Rectal smooth muscle tissue (tissue), 1 donor: ENCODE measurements at regions not wholly inside any gene's neighbourhood (a gene's known extent, or its start where the extent isn't known, plus 50 kb on each side); places are given as distances from the start of the nearest gene placed in this dataset.

Experiments used
- H3K27ac ChIP-seq: one replicate; pipeline ENCODE4 v1.7.0; 2013; ENCODE audit warnings: low read depth, low read length, inconsistent platforms
- H3K27me3 ChIP-seq: one replicate; pipeline ENCODE4 v1.7.0; 2013; ENCODE audit warnings: low read length; ENCODE audit not compliant: control insufficient read depth, insufficient read depth
- H3K36me3 ChIP-seq: one replicate; pipeline ENCODE4 v1.7.0; 2013; ENCODE audit warnings: low read length; ENCODE audit not compliant: control insufficient read depth, insufficient read depth
- H3K4me1 ChIP-seq: one replicate; pipeline ENCODE4 v1.7.0; 2013; ENCODE audit warnings: low read length; ENCODE audit not compliant: control insufficient read depth, insufficient read depth
- H3K4me3 ChIP-seq: one replicate; pipeline ENCODE4 v1.7.0; 2013; ENCODE audit warnings: low read length
- H3K9ac ChIP-seq: one replicate; pipeline ENCODE4 v1.7.0; 2013; ENCODE audit warnings: low read length

- Histone ChIP-seq H3K4me1 (peaks cover 30% of the 10 kb centered on the region), H3K27me3 (peaks cover 3% of the 10 kb centered on the region), H3K36me3 (no peaks in the 10 kb centered on the region), H3K27ac (no peak overlapping the region), H3K4me3 (no peak overlapping the region), H3K9ac (no peak overlapping the region)
Observed at GRCh38 chr7:153383781-153384180, 624.2 kb downstream of the ACTR3B start.

GRCh38 chr7:153385502-153385901 lies 626.0 kb downstream of the ACTR3B start:
- peaks cover 3% of the 10 kb centered on the region for H3K27me3 ChIP-seq
- peaks cover 30% of the 10 kb centered on the region for H3K4me1 ChIP-seq
- H3K36me3 ChIP-seq = no peaks in the 10 kb centered on the region
- no peak overlapping the region for H3K4me3 ChIP-seq
- H3K9ac ChIP-seq = no peak overlapping the region
- no peak overlapping the region for H3K27ac ChIP-seq

DNA sequence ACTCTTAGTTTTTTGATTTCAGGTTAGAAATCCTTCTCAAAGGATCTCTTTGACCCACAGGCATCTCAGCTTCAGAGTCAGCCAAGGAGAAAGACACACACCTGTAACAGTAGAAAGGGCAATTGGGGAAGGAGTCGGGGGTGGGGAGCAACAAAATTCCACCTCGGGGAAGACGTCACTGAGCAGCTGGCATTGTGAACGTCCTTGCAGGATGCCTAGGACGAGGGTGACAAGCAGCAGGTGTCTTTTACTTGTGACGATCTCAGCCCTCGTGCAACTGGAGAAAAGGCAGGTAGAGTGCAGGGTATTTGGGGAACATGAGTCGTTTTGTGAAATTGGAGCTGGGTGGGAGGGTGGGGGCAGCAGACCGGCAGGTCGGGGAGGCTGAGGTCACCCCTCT lies 627.0 kb downstream of the ACTR3B start:
- H3K27ac ChIP-seq = no peak overlapping the region
- peaks cover 3% of the 10 kb centered on the region for H3K27me3 ChIP-seq
- H3K9ac ChIP-seq = no peak overlapping the region
- H3K4me3 ChIP-seq = no peak overlapping the region
- no peaks in the 10 kb centered on the region for H3K36me3 ChIP-seq
- H3K4me1 ChIP-seq = peaks cover 26% of the 10 kb centered on the region

- Histone ChIP-seq H3K36me3 (no peaks in the 10 kb centered on the region), H3K4me3 (no peak overlapping the region), H3K4me1 (peaks cover 11% of the 10 kb centered on the region), H3K27me3 (peaks cover 3% of the 10 kb centered on the region), H3K9ac (no peak overlapping the region), H3K27ac (no peak overlapping the region)
Observed at GRCh38 chr7:153388611-153389010, 629.1 kb downstream of the ACTR3B start.

DNA sequence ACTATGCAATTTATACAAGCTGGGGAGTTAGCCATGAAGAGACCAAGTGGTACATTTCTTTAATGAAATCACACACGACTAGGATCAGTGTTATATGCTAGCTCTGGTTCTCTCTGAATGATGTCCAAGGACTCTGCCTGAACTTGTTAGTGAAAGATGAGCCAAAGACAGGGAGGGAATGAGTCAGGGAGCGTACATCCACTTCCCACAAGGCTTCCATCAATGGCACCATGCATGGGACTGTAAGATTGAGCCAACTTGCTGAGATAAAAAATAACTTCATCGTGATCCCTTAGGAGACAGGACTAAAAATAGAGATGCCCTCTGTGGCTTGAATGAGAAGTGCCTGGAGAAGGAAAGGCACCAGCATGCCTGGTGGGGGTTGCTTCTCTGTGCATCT lies 629.7 kb downstream of the ACTR3B start:
- no peak overlapping the region for H3K9ac ChIP-seq
- no peaks in the 10 kb centered on the region for H3K36me3 ChIP-seq
- H3K4me1 ChIP-seq = peaks cover 6% of the 10 kb centered on the region
- H3K27me3 ChIP-seq = peaks cover 3% of the 10 kb centered on the region
- H3K4me3 ChIP-seq = no peak overlapping the region
- no peak overlapping the region for H3K27ac ChIP-seq

GRCh38 chr7:153390955-153391354 lies 631.4 kb downstream of the ACTR3B start:
- Histone ChIP-seq H3K9ac (no peak overlapping the region), H3K27ac (no peak overlapping the region), H3K4me1 (no peaks in the 10 kb centered on the region), H3K36me3 (no peaks in the 10 kb centered on the region), H3K4me3 (no peak overlapping the region), H3K27me3 (peaks cover 3% of the 10 kb centered on the region)

DNA sequence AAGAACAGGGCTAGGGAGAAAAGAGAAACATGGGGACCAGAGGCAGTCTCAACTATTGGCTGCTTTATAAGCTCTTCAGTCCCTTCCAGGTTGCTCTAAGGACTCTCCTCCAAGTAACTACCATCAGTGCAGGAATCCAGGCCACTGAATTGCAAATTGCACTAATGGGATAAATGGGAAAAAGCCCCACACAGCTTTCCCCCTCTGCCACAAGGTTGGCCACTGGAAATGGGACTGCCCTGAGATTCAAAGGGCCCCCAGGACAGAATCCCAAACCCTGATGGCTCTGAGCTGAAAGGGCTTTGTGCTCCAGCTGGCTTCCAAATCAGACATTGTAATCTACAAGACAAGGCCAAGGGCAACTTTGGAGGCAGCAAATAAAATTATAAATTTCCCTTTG lies 633.2 kb downstream of the ACTR3B start:
- H3K9ac ChIP-seq = no peak overlapping the region
- H3K27me3 ChIP-seq = peaks cover under 1% of the 10 kb centered on the region
- no peaks in the 10 kb centered on the region for H3K36me3 ChIP-seq
- no peaks in the 10 kb centered on the region for H3K4me1 ChIP-seq
- H3K4me3 ChIP-seq = no peak overlapping the region
- no peak overlapping the region for H3K27ac ChIP-seq

DNA sequence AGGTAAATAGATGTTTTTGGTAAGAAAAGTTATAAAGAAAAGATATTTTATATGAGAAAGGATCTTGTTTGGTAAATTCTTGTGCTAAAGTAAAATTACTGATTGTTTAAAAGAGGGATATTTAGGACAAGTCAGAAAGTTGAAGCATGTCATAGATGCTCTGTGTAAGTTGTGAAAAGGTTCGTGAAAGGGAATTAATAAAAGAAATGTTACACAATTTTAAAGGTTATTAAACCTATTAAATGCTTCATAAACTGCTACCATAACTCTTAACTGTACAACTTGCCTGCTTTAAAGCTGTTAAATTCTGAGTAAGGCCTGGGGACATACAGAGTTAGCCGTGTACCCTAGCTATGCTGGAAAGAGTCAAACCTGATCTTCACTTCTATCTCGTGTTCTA lies 634.1 kb downstream of the ACTR3B start:
- Histone ChIP-seq H3K4me3 (no peak overlapping the region), H3K9ac (no peak overlapping the region), H3K36me3 (no peaks in the 10 kb centered on the region), H3K27me3 (no peaks in the 10 kb centered on the region), H3K4me1 (no peaks in the 10 kb centered on the region), H3K27ac (no peak overlapping the region)

DNA sequence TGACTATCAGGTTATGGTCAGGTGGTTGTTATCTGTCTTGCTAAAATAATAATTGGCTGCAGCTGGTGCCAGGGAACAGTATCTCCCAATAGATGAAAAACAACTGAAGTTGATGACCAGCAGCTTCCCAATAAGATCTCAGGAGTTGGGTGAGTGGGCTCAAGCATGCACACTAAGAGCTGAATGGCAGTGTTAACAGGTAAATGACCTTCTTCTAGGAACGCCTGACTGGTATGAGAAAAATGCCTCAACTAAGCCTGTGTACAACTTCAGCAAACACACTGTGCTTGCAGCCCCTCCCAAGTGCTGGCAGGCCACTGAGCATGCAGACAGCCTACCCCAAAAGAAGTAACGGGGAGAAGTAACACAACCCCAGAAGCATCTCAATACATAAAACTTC lies 636.9 kb downstream of the ACTR3B start:
- no peaks in the 10 kb centered on the region for H3K27me3 ChIP-seq
- no peaks in the 10 kb centered on the region for H3K36me3 ChIP-seq
- H3K27ac ChIP-seq = no peak overlapping the region
- no peaks in the 10 kb centered on the region for H3K4me1 ChIP-seq
- H3K9ac ChIP-seq = no peak overlapping the region
- no peak overlapping the region for H3K4me3 ChIP-seq

DNA sequence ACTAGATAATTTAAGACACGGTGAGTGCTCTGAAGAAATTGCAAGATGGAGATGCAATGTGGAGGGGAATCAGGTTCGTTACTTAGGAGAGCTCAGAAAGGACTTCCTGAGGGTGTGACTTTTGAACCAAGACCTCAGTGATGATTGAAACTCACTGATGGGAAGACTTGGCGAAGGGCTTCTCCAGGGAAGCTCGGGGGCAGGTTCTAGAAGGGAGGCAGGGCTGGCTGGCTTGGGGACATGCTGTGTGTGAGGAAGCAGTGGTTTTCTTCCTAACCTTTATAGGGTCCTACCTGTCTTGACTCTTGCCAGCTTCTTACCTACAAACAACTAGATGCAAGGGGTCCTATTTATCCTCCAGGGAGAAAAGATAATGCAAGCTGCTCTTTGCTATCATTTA lies 637.9 kb downstream of the ACTR3B start:
- no peaks in the 10 kb centered on the region for H3K36me3 ChIP-seq
- no peaks in the 10 kb centered on the region for H3K4me1 ChIP-seq
- H3K27ac ChIP-seq = no peak overlapping the region
- H3K4me3 ChIP-seq = no peak overlapping the region
- H3K9ac ChIP-seq = no peak overlapping the region
- no peaks in the 10 kb centered on the region for H3K27me3 ChIP-seq

DNA sequence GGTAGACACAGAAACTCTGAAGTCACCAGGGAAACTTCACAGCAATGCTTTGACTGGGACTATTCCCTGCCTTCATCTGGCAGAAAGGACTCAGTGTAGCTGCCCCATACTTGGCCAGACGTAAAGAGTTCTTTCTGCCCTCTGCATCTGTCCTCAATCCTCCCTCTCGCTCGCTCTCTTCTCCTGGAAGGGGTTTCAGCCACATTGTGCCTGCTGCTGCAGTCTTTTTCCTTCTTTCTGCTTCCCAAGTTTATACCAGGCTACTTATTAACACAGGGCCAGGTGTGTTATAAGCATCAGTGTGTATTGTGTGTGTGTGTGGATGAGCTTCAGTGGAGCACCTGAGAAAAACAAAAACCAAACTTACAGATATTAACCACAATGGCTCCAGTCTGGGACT lies 638.4 kb downstream of the ACTR3B start:
- H3K9ac ChIP-seq = no peak overlapping the region
- no peak overlapping the region for H3K27ac ChIP-seq
- no peaks in the 10 kb centered on the region for H3K36me3 ChIP-seq
- no peaks in the 10 kb centered on the region for H3K4me1 ChIP-seq
- H3K27me3 ChIP-seq = no peaks in the 10 kb centered on the region
- H3K4me3 ChIP-seq = no peak overlapping the region

DNA sequence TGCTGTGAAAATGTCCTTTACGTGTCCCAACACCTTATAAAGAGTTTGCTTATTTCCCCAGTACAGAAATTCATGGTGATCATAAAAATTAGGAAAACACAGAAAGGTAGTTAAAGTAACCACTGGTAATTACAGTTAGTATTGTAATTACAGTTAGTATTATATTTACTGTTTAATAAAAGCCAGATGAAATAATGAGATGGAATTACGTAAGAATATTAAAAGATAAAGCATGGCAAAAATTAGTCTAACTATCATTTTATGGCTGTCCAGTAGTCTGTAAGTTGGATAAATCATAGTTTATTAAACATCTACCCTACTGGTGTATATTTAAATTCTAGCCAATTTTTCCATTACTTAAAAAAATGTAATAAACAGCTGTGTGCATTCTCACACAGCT lies 638.8 kb downstream of the ACTR3B start:
- Histone ChIP-seq H3K36me3 (no peaks in the 10 kb centered on the region), H3K4me3 (no peak overlapping the region), H3K27me3 (no peaks in the 10 kb centered on the region), H3K4me1 (no peaks in the 10 kb centered on the region), H3K27ac (no peak overlapping the region), H3K9ac (no peak overlapping the region)

DNA sequence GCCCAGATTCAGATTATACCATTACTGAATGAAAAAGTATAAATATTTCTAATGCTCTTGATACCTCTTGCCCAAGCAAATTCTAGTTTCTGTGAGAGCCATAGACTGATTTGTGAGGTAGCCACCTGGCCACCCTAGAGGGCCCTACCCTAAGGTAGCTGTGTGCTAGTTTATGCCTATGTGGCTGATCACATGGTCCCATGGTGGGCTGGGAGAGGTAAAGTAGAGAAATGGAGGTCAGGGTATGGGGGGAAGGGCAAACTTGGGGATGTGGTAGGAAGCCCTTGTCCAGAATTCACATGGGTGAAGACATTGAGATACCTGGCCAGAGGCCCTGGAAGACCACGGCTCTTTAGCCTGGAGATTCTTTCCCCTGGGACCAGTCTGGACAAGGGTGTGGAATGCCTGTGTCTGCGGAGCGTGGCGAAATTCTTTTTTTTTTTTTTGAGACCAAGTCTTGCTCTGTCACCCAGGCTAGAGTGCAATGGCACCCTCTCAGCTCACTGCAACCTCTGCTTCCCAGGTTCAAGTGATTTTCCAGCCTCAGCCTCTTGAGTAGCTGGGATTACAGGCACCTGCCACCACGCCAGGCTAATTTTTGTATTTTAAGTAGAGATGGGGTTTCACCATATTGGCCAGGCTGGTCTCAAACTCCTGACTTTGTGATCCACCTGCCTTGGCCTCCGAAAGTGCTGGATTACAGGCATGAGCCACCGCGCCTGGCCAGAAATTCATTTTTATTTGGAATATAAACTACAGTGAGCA lies 639.4 kb downstream of the ACTR3B start:
- no peaks in the 10 kb centered on the region for H3K27me3 ChIP-seq
- no peak overlapping the region for H3K9ac ChIP-seq
- no peak overlapping the region for H3K27ac ChIP-seq
- H3K4me3 ChIP-seq = no peak overlapping the region
- no peaks in the 10 kb centered on the region for H3K36me3 ChIP-seq
- no peaks in the 10 kb centered on the region for H3K4me1 ChIP-seq
